CD4-positive, alpha-beta T cell treated with Interleukin-15 for 1 hour (primary cell): ENCODE measurements at regions not wholly inside any gene's neighbourhood (a gene's known extent, or its start where the extent isn't known, plus 50 kb on each side); places are given as distances from the start of the nearest gene placed in this dataset.
"Not testable (repeated sequence)": the region's sequence is repeated elsewhere in the genome, so short reads cannot be mapped to it uniquely, and the experiment has no call there.

Experiments used
- DNase-seq: peaks from one replicate; pipeline ENCODE4 v3.0.0-alpha.2; 2020

- DNase-seq = no peak
These were observed 101.5 kb upstream of the CDH5 start for GRCh38 chr16:66265048-66265415.

- DNase-seq = no peak
These were observed 102.0 kb upstream of the CDH5 start for GRCh38 chr16:66264311-66265047.

- DNase-seq = no peak
These were observed 102.5 kb upstream of the CDH5 start for GRCh38 chr16:66263973-66264310.

- DNase-seq = no peak
These were observed 103.1 kb upstream of the CDH5 start for GRCh38 chr16:66263168-66263972.

GRCh38 chr16:66262253-66263167, 104.0 kb upstream of the CDH5 start:
- DNase-seq = no peak

- DNase-seq = no peak
These were observed 104.7 kb upstream of the CDH5 start for GRCh38 chr16:66261826-66262225.

GRCh38 chr16:66260522-66261254, 105.8 kb upstream of the CDH5 start:
- DNase-seq = no peak

- no peak for DNase-seq
These were observed 107.3 kb upstream of the CDH5 start for GRCh38 chr16:66258916-66259845.

- DNase-seq = no peak
These were observed 109.6 kb upstream of the CDH5 start for GRCh38 chr16:66256919-66257318.

- no peak for DNase-seq
These were observed 110.8 kb upstream of the CDH5 start for GRCh38 chr16:66255647-66256046.

- DNase-seq = no peak
These were observed 111.7 kb upstream of the CDH5 start for GRCh38 chr16:66254751-66255150.

GRCh38 chr16:66254106-66254505, 112.4 kb upstream of the CDH5 start:
- no peak for DNase-seq

- no peak for DNase-seq
These were observed 114.9 kb upstream of the CDH5 start for GRCh38 chr16:66251476-66252160.

GRCh38 chr16:66250686-66251431, 115.6 kb upstream of the CDH5 start:
- no peak for DNase-seq

- DNase-seq = no peak
These were observed 118.7 kb upstream of the CDH5 start for GRCh38 chr16:66247516-66248481.

GRCh38 chr16:66245868-66246267, 120.6 kb upstream of the CDH5 start:
- DNase-seq = no peak

- no peak for DNase-seq
These were observed 121.4 kb upstream of the CDH5 start for GRCh38 chr16:66245072-66245471.

GRCh38 chr16:66242672-66243071, 123.8 kb upstream of the CDH5 start:
- DNase-seq = no peak

GRCh38 chr16:66242206-66242605, 124.3 kb upstream of the CDH5 start:
- not testable (repeated sequence) for DNase-seq
